ENCODE measurements at regions not wholly inside any gene's neighbourhood (a gene's known extent, or its start where the extent isn't known, plus 50 kb on each side); places are given as distances from the start of the nearest gene placed in this dataset.
A peak's percentile ranks its signal among the peaks of the same experiment; 100 is the strongest.
"Not testable (repeated sequence)": the region's sequence is repeated elsewhere in the genome, so short reads cannot be mapped to it uniquely, and the experiment has no call there.

GRCh38 chr7:80082213-80082612, 52.4 kb upstream of the GNAI1 start:
- no peak for DNase-seq

DNA sequence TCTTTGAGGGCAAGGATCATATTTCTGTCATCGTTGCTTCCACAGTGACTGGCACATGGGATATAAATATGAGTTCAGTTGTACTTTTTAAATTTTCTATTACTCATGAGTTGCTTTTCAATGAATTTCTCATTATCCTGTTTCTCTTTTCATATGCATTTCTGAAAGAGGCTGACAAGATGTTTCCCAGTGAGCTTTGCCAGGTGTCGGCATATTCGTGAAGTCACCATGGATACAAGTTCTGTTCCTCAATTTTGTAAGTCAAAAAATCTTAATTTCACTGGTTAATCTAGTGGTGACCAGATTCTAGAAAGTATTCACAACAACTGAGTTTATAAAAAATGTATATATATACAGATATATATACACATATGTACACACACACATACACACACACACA, 55.7 kb upstream of the GNAI1 start:
- no peak for DNase-seq

GRCh38 chr7:80078159-80078731, 56.4 kb upstream of the GNAI1 start:
- no peak for DNase-seq

- DNase-seq = no peak
Observed at GRCh38 chr7:80070391-80070790, 64.2 kb upstream of the GNAI1 start.

GRCh38 chr7:80066639-80067038, 68.0 kb upstream of the GNAI1 start:
- no peak for DNase-seq

- no peak for DNase-seq
Observed at GRCh38 chr7:80063834-80064233, 70.8 kb upstream of the GNAI1 start.

- DNase-seq = peak in 1 of 2 experiments; percentile 55
Observed at GRCh38 chr7:80060218-80060806, 74.3 kb upstream of the GNAI1 start.

DNA sequence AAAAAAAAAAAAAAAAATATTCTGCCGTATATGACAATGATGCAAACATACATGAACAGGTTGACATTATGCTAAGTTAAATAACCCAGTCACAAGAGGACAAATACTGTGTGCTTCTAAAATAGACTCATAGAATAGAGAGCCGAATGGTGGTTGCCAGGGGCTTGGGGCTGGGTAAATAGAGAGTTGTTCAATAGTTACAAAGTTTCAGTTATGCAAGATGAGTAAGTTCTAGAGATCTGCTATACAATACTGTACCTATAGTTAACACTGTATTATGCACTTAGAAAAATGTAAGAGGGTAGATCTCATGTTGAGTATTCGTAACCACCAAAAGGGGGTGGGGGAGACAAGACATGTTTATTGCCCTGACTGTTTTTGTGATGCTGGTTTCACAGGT, 77.1 kb upstream of the GNAI1 start:
- DNase-seq = no peak

DNA sequence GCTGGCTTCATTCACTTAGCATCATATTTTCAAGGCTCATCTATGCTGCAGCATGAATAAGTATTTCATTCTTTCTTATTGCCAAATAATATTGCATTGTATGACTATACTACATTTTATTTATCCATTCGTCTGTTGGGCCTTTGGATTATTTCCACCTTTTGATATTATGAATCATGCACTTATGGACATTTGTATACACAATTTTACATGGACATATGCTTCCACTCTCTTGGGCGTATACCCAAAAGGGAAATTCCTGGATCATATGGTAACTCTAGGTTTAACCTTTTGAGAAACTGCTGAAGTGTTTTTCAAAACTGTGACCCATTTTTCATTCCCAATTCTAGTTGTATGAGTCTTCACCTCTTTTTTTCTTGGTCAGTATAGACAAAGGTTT, 80.3 kb upstream of the GNAI1 start:
- peak in 1 of 2 experiments; percentile 10 for DNase-seq

DNA sequence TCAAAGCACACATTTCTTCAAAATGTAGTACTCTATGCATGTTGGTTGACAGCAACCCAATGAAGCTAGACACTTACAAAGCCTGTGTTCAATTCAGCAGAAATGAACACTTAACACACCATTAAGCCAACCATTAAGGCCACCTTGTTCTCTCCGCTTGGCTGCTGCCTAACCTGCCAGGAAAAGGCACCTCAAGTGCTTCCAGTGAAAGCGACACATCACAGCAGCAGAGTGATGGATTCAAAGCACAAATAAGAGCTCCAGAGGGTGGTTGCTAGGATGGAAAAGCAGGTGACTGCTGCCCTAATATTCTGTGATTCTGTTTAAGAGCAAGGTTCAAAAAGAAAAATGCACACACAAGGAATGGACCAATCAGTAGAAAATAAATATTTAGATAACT, 81.5 kb upstream of the GNAI1 start:
- DNase-seq = no peak

GRCh38 chr7:80047856-80048459, 86.7 kb upstream of the GNAI1 start:
- peak in 1 of 2 experiments; percentile 5 for DNase-seq

GRCh38 chr7:80047032-80047431, 87.6 kb upstream of the GNAI1 start:
- DNase-seq = no peak

- DNase-seq = no peak
Observed at GRCh38 chr7:80044796-80045195, 89.8 kb upstream of the GNAI1 start.

DNA sequence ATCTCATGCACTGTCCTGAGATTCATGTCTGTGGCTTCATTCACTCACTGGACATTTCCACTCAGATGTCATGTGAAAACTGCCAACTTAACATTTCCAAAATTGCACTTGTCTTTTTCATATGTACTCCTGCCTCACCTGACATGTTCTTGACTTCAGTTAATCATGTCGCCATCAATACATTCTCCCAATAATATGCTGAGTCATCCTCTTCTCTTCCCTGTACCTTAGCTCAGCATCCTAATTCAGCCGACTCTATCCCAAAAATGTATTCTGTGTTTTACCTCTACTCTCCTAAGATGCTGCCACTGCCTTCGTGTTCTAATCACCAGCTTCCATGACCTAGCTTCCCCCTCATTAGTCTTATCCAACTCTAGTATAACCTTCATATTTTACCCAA, 93.9 kb upstream of the GNAI1 start:
- no peak for DNase-seq

- no peak for DNase-seq
Observed at GRCh38 chr7:80040335-80040734, 94.3 kb upstream of the GNAI1 start.

DNA sequence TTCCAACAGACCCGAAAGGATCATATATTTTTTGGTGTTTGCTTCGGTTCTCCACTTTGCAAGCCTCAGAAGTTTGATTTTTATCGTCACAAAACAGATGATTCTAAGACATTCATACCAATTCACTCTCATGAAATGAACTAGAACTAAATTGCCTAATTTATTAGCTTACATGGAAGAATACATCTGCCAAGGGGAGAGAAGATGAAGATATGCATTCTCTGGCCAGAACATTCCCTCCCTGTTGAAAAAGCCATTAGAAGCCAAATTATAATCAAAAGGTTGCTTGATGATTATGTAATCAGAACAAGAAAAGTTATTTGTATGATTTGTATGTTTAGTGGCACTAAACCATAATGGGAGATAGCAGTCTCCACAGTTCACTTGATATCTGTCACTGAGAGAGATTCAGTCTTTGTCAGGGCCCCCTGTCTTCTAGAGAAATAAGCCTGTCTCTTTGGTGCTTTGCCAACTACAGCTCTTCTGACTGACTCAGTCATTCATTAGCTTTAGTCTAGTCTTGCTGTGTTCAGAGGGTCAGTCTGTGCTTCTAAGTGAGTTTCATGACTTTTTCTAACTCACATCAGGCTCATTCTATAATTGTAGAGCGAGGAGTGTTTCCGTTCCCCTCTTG, 95.3 kb upstream of the GNAI1 start:
- DNase-seq = peak; percentile 38 to 73

- DNase-seq = no peak
Observed at GRCh38 chr7:80037689-80038088, 96.9 kb upstream of the GNAI1 start.

- no peak for DNase-seq
Observed at GRCh38 chr7:80036107-80036506, 98.5 kb upstream of the GNAI1 start.

GRCh38 chr7:80028717-80029116, 105.9 kb upstream of the GNAI1 start:
- DNase-seq = no peak

DNA sequence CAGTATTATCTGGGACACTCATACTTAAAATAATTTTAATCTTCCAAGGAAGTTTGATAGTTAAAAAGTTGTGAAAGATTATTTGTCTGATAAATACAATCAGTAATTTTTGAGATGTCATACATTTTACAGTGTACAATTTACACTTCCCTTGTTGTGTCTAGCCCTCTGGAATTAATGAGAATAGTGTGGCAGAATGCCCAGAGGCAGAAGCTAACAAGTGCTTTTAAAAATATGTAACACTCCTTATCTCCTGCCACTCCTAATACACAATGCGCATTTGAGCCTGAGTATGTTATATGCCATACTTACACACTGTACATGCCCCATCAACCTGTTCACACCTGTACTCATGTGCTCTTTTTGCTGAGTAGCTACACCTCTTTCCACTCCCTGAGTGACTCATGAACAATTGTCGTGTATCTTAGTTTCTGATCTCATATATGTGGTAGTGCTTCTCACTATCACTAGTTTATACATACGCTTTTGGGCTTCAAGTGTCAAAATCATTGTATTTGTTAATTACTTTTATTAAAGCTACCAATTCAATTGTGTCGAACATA, 106.9 kb upstream of the GNAI1 start:
- DNase-seq = peak in 1 of 2 experiments; percentile 9

DNA sequence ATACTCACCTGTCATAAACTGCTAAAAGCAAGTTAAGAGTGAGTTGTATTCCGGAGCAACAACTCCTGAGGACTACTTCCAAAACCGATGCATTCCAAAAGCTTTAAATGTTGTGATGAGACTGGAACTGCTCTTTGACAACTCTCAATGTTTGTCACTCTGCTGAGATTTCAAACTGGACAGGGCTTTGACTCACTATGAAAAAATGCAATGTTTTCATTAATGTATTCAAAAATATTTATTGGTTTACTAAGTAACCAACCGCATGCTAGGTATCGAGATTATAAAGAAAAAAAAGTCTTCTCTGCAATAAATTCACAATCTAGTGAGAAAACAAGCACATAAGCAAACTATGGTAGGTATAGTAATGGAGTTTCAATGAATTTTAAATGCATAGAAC, 107.9 kb upstream of the GNAI1 start:
- no peak for DNase-seq

DNA sequence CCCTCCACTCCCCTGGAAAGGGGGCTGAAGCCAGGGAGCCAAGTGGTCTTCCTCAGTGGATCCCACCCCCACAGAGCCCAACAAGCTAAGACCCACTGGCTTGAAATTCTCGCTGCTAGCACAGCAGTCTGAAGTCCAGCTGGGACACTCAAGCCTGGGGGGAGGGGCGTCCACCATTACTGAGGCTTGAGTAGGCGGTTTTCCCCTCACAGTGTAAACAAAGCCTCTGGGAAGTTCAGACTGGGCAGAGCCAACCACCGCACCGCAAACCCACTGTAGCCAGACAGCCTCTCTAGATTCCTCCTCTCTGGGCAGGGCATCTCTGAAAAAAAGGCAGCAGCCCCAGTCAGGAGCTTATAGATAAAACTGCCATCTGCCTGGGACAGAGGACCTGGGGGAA, 114.4 kb upstream of the GNAI1 start:
- DNase-seq = not testable (repeated sequence)

- DNase-seq = not testable (repeated sequence)
Observed at GRCh38 chr7:80019809-80020207, 114.8 kb upstream of the GNAI1 start.
